Sigmoid colon (tissue), 6 donors: ENCODE measurements at regions not wholly inside any gene's neighbourhood (a gene's known extent, or its start where the extent isn't known, plus 50 kb on each side); places are given as distances from the start of the nearest gene placed in this dataset.

Experiments
- DNase-seq: peaks from one replicate; pipeline ENCODE4 v3.0.0-alpha.2; 2019
- H3K27ac ChIP-seq, 4 donors: fragments of 200-600 bp; sonication (generic); one replicate each; pipeline ENCODE4 v1.5.1; 2016 to 2019; ENCODE audit warnings: mild to moderate bottlenecking in 1 of 4
- H3K27me3 ChIP-seq, 3 donors: fragments of 200-600 bp; sonication (generic); one replicate each; pipeline ENCODE4 v1.5.1; 2019; ENCODE audit warnings: mild to moderate bottlenecking in 1 of 3
- H3K36me3 ChIP-seq, 4 donors: fragments of 200-600 bp; sonication (generic); one replicate each; pipeline ENCODE4 v1.5.1; 2016 to 2019
- H3K4me1 ChIP-seq, 4 donors: fragments of 200-600 bp; sonication (generic); one replicate each; pipeline ENCODE4 v1.5.1; 2017 to 2019
- H3K4me3 ChIP-seq, 4 donors: fragments of 200-600 bp; sonication (generic); one replicate each; pipeline ENCODE4 v1.5.1; 2017 to 2019; ENCODE audit warnings: mild to moderate bottlenecking in 2 of 4, moderate library complexity in 1 of 4
- H3K9me3 ChIP-seq, 4 donors: fragments of 200-600 bp in 3 of 4; sonication (generic) in 3 of 4; one replicate each; pipeline versions ENCODE4 v1.5.1 to v1.6.1; 2013 to 2019
- EP300 ChIP-seq, 4 donors: sonication (generic); formaldehyde crosslinking; IDR thresholded peaks; one replicate each; pipeline ENCODE4 v1.6.1; 2017; ENCODE audit warnings: antibody characterized with exemption in 4 of 4
- POLR2A ChIP-seq, 2 donors: fragments of 450-650 bp; IDR thresholded peaks; one replicate each; pipeline ENCODE4 v1.6.1; 2016; ENCODE audit warnings: antibody characterized with exemption in 2 of 2, mild to moderate bottlenecking in 2 of 2, moderate library complexity in 2 of 2
- POLR2AphosphoS5 ChIP-seq, 4 donors: sonication (generic); formaldehyde crosslinking; IDR thresholded peaks; one replicate each; pipeline ENCODE4 v1.6.1; 2017; ENCODE audit warnings: antibody characterized with exemption in 4 of 4
- WGBS, 2 donors: extraction: QIAGEN DNeasy Blood & Tissue Kit; methylation state at CpG; one replicate each; pipeline ENCODE4 v1.1.7; 2013; 5-methylcytosine and 5-hydroxymethylcytosine counted together
- intact Hi-C: fragments of 100-400 bp; cut with DNase I; formaldehyde crosslinking; loops from one replicate; pipeline ENCODE4 v1.15.1; 2023
- TF ChIP-seq, protein P1 (sequence below), 4 experiments: fragments of 450-650 bp in 3 of 4; fragments of 200-600 bp in 1 of 4; IDR thresholded peaks; one replicate each; pipeline ENCODE4 v1.5.1; 2016 to 2019; ENCODE audit warnings: antibody characterized with exemption in 4 of 4, mild to moderate bottlenecking in 3 of 4, moderate library complexity in 2 of 4
- donor health status: healthy with polysubstance abuse.
- donor health status: healthy.

DNA sequence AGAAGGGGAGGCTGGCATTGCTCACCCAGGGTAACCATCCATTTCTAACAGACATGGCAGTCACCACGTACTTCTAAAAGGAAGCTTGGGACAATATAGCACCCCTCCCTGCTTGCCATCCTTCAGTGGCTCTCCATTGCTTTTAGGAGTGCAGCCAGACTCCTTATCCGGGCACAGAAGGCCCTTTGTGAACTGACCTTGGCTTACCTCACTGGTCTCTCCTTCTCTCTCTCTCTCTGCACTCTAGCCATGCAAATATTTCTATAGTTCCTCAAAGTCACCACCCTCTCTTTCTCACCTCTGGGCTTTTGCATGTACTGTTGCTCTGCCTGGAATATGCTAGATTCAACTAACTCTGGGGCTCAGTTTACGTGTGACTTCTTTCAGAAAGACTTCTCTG is 301.1 kb downstream of the SHQ1 start:
- Histone ChIP-seq H3K4me3 (no peak overlapping the region), H3K9me3 (no peaks in the 10 kb centered on the region), H3K27me3 (no peaks in the 10 kb centered on the region), H3K4me1 (no peaks in the 10 kb centered on the region), H3K36me3 (no peaks in the 10 kb centered on the region), H3K27ac (no peak overlapping the region)
- TF ChIP-seq, protein P1, sequence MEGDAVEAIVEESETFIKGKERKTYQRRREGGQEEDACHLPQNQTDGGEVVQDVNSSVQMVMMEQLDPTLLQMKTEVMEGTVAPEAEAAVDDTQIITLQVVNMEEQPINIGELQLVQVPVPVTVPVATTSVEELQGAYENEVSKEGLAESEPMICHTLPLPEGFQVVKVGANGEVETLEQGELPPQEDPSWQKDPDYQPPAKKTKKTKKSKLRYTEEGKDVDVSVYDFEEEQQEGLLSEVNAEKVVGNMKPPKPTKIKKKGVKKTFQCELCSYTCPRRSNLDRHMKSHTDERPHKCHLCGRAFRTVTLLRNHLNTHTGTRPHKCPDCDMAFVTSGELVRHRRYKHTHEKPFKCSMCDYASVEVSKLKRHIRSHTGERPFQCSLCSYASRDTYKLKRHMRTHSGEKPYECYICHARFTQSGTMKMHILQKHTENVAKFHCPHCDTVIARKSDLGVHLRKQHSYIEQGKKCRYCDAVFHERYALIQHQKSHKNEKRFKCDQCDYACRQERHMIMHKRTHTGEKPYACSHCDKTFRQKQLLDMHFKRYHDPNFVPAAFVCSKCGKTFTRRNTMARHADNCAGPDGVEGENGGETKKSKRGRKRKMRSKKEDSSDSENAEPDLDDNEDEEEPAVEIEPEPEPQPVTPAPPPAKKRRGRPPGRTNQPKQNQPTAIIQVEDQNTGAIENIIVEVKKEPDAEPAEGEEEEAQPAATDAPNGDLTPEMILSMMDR (IDR thresholded peaks at IDR 0.05): no peak
- TF ChIP-seq EP300 (IDR thresholded peaks at IDR 0.05) (no peak), POLR2A (IDR thresholded peaks at IDR 0.05) (no peak), POLR2AphosphoS5 (IDR thresholded peaks at IDR 0.05) (no peak)
- intact Hi-C loops: no loop called here
- no peak for DNase-seq
- 55 to 86% methylated on average over 3 of the region's 3 CpGs for WGBS, 2 donors

DNA sequence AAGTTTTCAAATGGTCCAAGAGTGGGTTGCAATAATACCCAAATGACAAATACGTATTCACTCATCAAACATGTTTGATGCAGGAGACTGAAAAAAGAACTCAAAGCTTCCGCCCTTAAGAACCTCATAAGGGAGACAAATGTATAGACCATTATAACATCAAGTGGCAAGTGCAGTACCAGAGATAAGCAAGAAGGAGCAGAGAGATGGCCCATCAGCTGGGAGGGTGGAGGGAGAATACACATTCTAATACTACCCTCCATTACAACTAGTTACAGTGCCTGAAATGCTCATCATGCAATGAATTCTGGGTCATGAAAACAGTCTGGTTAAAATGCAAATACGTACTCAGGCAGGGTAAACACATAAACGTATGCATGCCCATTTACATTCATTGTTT is 304.0 kb downstream of the SHQ1 start:
- 81 to 88% methylated on average over 4 of the region's 4 CpGs for WGBS, 2 donors
- TF ChIP-seq EP300 (IDR thresholded peaks at IDR 0.05) (no peak), POLR2A (IDR thresholded peaks at IDR 0.05) (no peak), POLR2AphosphoS5 (IDR thresholded peaks at IDR 0.05) (no peak)
- TF ChIP-seq, protein P1 (IDR thresholded peaks at IDR 0.05): no peak
- no peaks in the 10 kb centered on the region for H3K9me3 ChIP-seq
- no peak overlapping the region for H3K27ac ChIP-seq
- no peak for DNase-seq
- no peak overlapping the region for H3K4me3 ChIP-seq
- no peaks in the 10 kb centered on the region for H3K27me3 ChIP-seq
- intact Hi-C loops: no loop called here
- H3K36me3 ChIP-seq: no peaks in the 10 kb centered on the region
- no peaks in the 10 kb centered on the region for H3K4me1 ChIP-seq

DNA sequence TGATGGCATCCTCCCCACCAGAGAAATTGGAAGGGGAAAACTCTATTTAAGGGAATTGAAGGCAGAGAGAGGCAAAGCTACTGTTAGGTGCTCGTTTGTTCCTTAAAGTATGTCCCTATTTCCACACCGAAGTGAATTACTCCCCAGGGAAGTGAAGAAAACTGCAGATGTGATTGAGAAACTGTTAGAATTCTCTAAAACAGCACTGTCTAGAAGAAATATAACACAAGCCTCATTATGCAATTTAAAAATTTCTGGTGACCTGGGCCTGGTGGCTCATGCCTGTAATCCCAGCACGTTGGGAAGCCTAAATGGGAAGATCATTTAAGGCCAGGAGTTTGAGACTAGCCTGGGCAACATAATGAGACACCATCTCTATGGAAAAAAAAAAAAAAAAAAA is 305.0 kb downstream of the SHQ1 start:
- no peak overlapping the region for H3K4me3 ChIP-seq
- no peaks in the 10 kb centered on the region for H3K27me3 ChIP-seq
- no peaks in the 10 kb centered on the region for H3K9me3 ChIP-seq
- DNase-seq: no peak
- WGBS, 2 donors: 49 to 75% methylated on average over 3 of the region's 3 CpGs
- intact Hi-C loops: no loop called here
- H3K36me3 ChIP-seq: no peaks in the 10 kb centered on the region
- H3K4me1 ChIP-seq: no peaks in the 10 kb centered on the region
- no peak for TF ChIP-seq POLR2A (IDR thresholded peaks at IDR 0.05)
- H3K27ac ChIP-seq: no peak overlapping the region

DNA sequence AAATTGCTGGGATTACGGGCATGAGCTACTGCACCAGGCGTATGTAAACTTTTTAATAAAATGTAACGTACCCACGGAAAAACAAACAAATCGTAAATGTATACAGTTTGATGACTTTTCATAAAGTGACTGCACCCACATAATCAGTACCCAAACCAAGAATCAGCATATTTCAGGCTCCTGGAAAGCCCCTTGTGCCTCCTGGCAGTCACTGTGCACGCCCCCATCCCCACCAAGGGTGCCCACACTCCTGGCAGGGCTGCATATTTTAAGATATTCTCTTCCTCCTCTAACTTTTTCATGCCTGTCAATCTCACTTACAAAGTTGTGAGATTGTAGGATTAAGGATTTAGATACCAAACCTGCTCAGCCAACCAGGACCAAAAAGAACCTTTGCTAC is 305.5 kb downstream of the SHQ1 start:
- TF ChIP-seq, protein P1 (IDR thresholded peaks at IDR 0.05): no peak
- no peaks in the 10 kb centered on the region for H3K36me3 ChIP-seq
- H3K27me3 ChIP-seq: no peaks in the 10 kb centered on the region
- no peaks in the 10 kb centered on the region for H3K9me3 ChIP-seq
- H3K4me1 ChIP-seq: no peaks in the 10 kb centered on the region
- intact Hi-C loops: no loop called here
- H3K27ac ChIP-seq: no peak overlapping the region
- DNase-seq: no peak
- no peak overlapping the region for H3K4me3 ChIP-seq
- WGBS, 2 donors: 23 to 74% methylated on average over 6 of the region's 6 CpGs

DNA sequence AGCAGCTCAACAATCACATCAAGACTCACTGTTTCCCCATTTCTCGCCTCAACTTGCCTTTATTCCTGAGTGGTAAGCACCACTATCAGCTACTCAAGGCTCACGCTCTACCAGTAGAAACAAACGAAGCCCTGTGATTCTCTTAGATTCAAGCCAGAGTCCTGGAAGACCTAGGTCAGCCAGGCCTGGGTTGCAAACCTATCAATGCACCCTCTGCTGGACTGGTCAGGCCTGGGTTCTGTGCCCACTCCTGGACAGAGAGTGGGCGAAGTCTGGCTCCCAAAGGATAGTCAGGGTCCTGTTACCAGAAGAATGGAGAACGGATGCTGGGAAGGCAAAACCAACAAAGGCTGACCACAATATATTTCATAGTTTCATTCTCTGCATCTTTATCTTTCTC is 308.4 kb downstream of the SHQ1 start:
- Histone ChIP-seq H3K36me3 (no peaks in the 10 kb centered on the region), H3K4me1 (no peaks in the 10 kb centered on the region), H3K27me3 (no peaks in the 10 kb centered on the region), H3K4me3 (no peak overlapping the region), H3K9me3 (no peaks in the 10 kb centered on the region), H3K27ac (no peak overlapping the region)
- 92 to 94% methylated on average over 5 of the region's 5 CpGs for WGBS, 2 donors
- no peak for DNase-seq
- no peak for TF ChIP-seq POLR2A (IDR thresholded peaks at IDR 0.05)
- no peak for TF ChIP-seq POLR2AphosphoS5 (IDR thresholded peaks at IDR 0.05)
- TF ChIP-seq, protein P1 (IDR thresholded peaks at IDR 0.05): no peak
- intact Hi-C loops: no loop called here
